Gastrocnemius medialis (tissue), 4 donors: ENCODE measurements at regions not wholly inside any gene's neighbourhood (a gene's known extent, or its start where the extent isn't known, plus 50 kb on each side); places are given as distances from the start of the nearest gene placed in this dataset.
A peak's percentile ranks its signal among the peaks of the same experiment; 100 is the strongest.

Source experiments
- ATAC-seq, 2 donors: fragments of 150-250 bp; one replicate each; pipeline ENCODE4 v1.9.1; 2016
- DNase-seq, 2 donors: peaks; one replicate each; pipeline ENCODE4 v3.0.0-alpha.2; 2019
- H3K27ac ChIP-seq, 4 donors: fragments of 200-600 bp; sonication (generic); 1 replicate in 1 of 4; 2 replicates in 3 of 4; pipeline ENCODE4 v1.5.1; 2016 to 2018; ENCODE audit warnings: mild to moderate bottlenecking in 2 of 4, moderate library complexity in 1 of 4
- H3K27me3 ChIP-seq, 3 donors: fragments of 200-600 bp; sonication (generic) in 2 of 3; 1 replicate in 1 of 3; 2 replicates in 2 of 3; pipeline versions ENCODE4 v1.5.1 to v1.6.0; 2016 to 2019; ENCODE audit warnings: mild to moderate bottlenecking in 1 of 3, moderate library complexity in 1 of 3
- H3K36me3 ChIP-seq, 2 donors: fragments of 200-600 bp; sonication (generic) in 1 of 2; one replicate each; pipeline ENCODE4 v1.5.1; 2017 to 2018
- H3K4me1 ChIP-seq, 2 donors: fragments of 200-600 bp; sonication (generic) in 1 of 2; one replicate each; pipeline ENCODE4 v1.5.1; 2016 to 2017; ENCODE audit warnings: mild to moderate bottlenecking in 2 of 2
- H3K4me3 ChIP-seq, 4 donors: fragments of 200-600 bp; sonication (generic) in 3 of 4; 1 replicate in 1 of 4; 2 replicates in 3 of 4; pipeline ENCODE4 v1.5.1; 2016 to 2019; ENCODE audit warnings: mild to moderate bottlenecking in 2 of 4
- H3K9me3 ChIP-seq, 3 donors: fragments of 200-600 bp; sonication (generic) in 2 of 3; 1 replicate in 1 of 3; 2 replicates in 2 of 3; pipeline ENCODE4 v1.5.1; 2016 to 2019
- POLR2A ChIP-seq, 2 donors: fragments of 450-650 bp; IDR thresholded peaks; one replicate each; pipeline ENCODE4 v1.6.1; 2017; ENCODE audit warnings: antibody characterized with exemption in 2 of 2, mild to moderate bottlenecking in 2 of 2, moderate library complexity in 2 of 2
- in situ Hi-C, 4 donors: fragments of 200-750 bp; cut with MboI; loops; one replicate each; pipeline versions ENCODE4 v1.15.0 to v1.8.0; 2017; ENCODE audit warnings: low sequenced_read_pairs in 4 of 4
- intact Hi-C: fragments of 100-400 bp; cut with DNase I; formaldehyde crosslinking; loops from one replicate; pipeline ENCODE4 v1.15.1; 2023; ENCODE audit warnings: low total_unique reads
- TF ChIP-seq, protein P1 (sequence below), 5 experiments: fragments of 450-650 bp in 3 of 5; fragments of 200-600 bp in 2 of 5; sonication (generic) in 2 of 5; IDR thresholded peaks in 4 of 5; conservative IDR thresholded peaks in 1 of 5; 1 replicate in 4 of 5; 2 replicates in 1 of 5; pipeline ENCODE4 v1.5.1; 2016 to 2019; ENCODE audit warnings: antibody characterized with exemption in 5 of 5, mild to moderate bottlenecking in 3 of 5, moderate library complexity in 3 of 5

DNA sequence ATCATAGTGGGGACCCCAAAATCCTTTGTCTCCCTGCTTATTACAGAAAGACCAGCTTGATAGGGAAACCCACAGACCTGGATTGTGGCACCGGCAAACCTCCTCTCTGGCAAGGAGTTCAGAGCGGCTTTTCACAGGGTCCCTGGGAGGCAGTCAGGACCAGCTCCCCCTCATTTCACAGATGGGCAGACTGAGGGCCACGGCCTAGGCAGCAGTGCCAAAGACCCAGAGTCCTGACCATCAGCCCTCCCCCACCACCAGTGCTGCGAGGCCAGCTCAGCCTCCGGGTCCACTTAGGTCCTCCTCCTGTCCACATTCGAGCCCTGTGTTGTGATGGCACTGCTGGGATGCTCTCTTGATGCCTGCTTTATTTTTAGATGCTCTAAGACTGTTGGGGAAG lies 57.2 kb downstream of the CAMK2N1 start:
- intact Hi-C loops, result no loop called here
- Histone ChIP-seq H3K27me3 (peaks cover 3 to 8% (median 4%) of the 10 kb centered on the region in 3 donors), H3K9me3 (no peaks in the 10 kb centered on the region), H3K4me1 (no peaks in the 10 kb centered on the region), H3K4me3 (no peak overlapping the region), H3K36me3 (no peaks in the 10 kb centered on the region), H3K27ac (peak overlapping the region in 1 of 4 donors; percentile 30)
- ATAC-seq (no peak), DNase-seq (no peak)
- no peak for TF ChIP-seq POLR2A (IDR thresholded peaks at IDR 0.05)
- TF ChIP-seq, protein P1, sequence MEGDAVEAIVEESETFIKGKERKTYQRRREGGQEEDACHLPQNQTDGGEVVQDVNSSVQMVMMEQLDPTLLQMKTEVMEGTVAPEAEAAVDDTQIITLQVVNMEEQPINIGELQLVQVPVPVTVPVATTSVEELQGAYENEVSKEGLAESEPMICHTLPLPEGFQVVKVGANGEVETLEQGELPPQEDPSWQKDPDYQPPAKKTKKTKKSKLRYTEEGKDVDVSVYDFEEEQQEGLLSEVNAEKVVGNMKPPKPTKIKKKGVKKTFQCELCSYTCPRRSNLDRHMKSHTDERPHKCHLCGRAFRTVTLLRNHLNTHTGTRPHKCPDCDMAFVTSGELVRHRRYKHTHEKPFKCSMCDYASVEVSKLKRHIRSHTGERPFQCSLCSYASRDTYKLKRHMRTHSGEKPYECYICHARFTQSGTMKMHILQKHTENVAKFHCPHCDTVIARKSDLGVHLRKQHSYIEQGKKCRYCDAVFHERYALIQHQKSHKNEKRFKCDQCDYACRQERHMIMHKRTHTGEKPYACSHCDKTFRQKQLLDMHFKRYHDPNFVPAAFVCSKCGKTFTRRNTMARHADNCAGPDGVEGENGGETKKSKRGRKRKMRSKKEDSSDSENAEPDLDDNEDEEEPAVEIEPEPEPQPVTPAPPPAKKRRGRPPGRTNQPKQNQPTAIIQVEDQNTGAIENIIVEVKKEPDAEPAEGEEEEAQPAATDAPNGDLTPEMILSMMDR (IDR thresholded peaks at IDR 0.05 in 4 of 5, conservative IDR thresholded peaks at IDR 0.05 in 1 of 5), result no peak
- in situ Hi-C loops, result no loop called here

DNA sequence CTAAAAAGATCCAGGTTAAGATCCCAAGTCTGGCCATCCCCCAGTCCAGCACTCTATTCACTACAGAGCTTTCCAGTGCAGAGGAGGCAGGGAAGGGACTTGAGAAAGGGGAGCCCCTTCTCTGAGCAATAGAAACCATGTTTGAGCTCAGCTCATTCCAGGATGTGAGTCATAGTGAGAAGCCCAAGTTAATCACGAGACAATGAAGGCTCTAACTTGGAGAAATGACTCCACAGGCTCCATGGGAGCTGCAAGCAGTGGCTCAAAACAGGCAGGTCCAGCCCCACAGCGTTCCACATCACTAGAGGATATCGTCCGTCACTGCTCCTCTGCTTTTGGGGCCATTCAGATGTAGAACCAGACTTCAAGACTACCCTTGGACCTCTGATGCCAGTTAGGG lies 59.1 kb downstream of the CAMK2N1 start:
- H3K4me3 ChIP-seq, result no peak overlapping the region
- H3K36me3 ChIP-seq, result no peaks in the 10 kb centered on the region
- no peak for ATAC-seq
- H3K9me3 ChIP-seq, result peaks cover 0 to 3% (median 0%) of the 10 kb centered on the region in 3 donors
- intact Hi-C loops (no loop called here), in situ Hi-C loops (no loop called here)
- no peak overlapping the region for H3K27ac ChIP-seq
- H3K27me3 ChIP-seq, result peaks cover 3 to 8% (median 4%) of the 10 kb centered on the region in 3 donors
- no peak for TF ChIP-seq POLR2A (IDR thresholded peaks at IDR 0.05)
- no peaks in the 10 kb centered on the region for H3K4me1 ChIP-seq
- DNase-seq, result no peak

DNA sequence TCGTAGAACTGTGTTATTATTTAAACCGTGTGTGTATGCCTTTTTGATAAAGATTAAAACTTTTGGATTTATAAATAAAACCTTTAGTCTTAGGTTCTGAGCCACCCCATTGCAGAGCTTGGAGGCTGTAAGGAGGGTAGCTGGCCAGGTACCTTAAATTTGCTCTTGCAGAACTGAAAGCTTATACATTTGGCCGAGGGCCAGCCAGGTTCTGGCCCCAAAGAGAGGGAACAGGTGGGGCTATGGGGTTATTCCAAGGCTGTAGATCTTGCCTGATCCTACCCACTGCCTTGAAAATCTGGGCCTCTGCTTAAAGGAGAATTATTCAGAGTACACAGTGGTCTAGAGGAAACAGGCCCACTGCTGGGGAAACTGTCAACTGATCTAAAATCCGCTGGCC lies 59.6 kb downstream of the CAMK2N1 start:
- H3K4me3 ChIP-seq, result no peak overlapping the region

DNA sequence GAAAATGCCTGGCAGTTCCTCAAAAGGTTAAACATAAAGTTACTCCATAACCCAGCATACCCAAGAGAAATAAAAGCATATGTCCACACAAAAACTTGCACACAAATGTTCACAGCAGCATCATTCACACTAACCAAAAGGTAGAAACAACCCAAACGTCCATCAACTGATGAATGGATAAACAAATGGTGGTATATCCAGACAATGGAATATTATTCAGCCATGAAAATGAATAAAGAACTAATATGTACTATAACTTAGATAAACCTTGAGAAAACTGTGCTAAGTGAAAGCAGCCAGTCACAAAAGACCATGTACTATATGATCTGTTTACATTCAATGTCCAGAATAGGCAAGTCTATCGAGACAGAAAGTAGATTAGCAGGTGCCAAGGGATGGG lies 60.4 kb downstream of the CAMK2N1 start:
- H3K9me3 ChIP-seq, result peaks cover 0 to 3% (median 0%) of the 10 kb centered on the region in 3 donors
- DNase-seq (no peak), ATAC-seq (no peak)
- no peaks in the 10 kb centered on the region for H3K4me1 ChIP-seq
- no peak overlapping the region for H3K27ac ChIP-seq
- TF ChIP-seq POLR2A (IDR thresholded peaks at IDR 0.05), result no peak
- TF ChIP-seq, protein P1 (IDR thresholded peaks at IDR 0.05 in 4 of 5, conservative IDR thresholded peaks at IDR 0.05 in 1 of 5), result no peak
- in situ Hi-C loops (no loop called here), intact Hi-C loops (no loop called here)
- peaks cover 0 to 7% (median 0%) of the 10 kb centered on the region in 3 donors for H3K27me3 ChIP-seq
- H3K4me3 ChIP-seq, result no peak overlapping the region
- no peaks in the 10 kb centered on the region for H3K36me3 ChIP-seq

More for the DNA sequence above, 59.6 kb downstream of the CAMK2N1 start:
- no peak for ATAC-seq
- Histone ChIP-seq H3K9me3 (peaks cover 0 to 3% (median 0%) of the 10 kb centered on the region in 3 donors), H3K27me3 (peaks cover 2 to 8% (median 2%) of the 10 kb centered on the region in 3 donors), H3K4me1 (no peaks in the 10 kb centered on the region), H3K27ac (no peak overlapping the region), H3K36me3 (no peaks in the 10 kb centered on the region)
- intact Hi-C loops, result no loop called here
- in situ Hi-C loops, result no loop called here
- DNase-seq, result no peak
- TF ChIP-seq, protein P1 (IDR thresholded peaks at IDR 0.05 in 4 of 5, conservative IDR thresholded peaks at IDR 0.05 in 1 of 5), result no peak
- TF ChIP-seq POLR2A (IDR thresholded peaks at IDR 0.05), result no peak

DNA sequence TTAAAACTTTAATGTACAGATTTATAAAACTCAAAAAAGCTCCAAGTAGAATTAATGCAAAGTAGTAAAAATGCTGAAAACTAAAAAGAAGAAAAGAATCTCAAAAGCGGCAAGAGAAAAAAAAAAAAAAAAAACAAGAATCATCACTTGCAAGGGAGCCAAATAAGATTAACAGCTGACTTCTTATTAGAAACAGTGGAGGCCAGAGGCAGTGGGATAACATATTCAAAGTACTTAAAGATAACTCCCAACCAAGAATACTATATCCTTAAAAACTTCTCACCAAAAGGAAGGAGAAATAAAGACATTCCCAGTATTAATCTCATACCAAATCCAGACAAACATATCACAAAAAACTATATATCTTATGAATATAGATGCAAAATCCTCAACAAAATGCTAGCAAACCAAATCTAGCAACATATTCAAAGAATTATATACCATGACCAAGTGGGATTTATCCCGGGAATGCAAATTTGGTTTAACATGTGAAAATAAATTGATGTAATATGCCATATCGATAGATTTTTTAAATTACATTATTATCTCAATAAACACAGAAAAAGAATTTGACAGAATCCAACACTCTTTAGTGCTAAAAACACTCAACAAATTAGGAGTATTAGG lies 62.7 kb downstream of the CAMK2N1 start:
- Histone ChIP-seq H3K36me3 (no peaks in the 10 kb centered on the region), H3K27me3 (peaks cover 0 to 9% (median 4%) of the 10 kb centered on the region in 3 donors), H3K9me3 (peaks cover 0 to 3% (median 0%) of the 10 kb centered on the region in 3 donors), H3K4me1 (no peaks in the 10 kb centered on the region), H3K4me3 (no peak overlapping the region), H3K27ac (no peak overlapping the region)
- TF ChIP-seq, protein P1 (IDR thresholded peaks at IDR 0.05 in 4 of 5, conservative IDR thresholded peaks at IDR 0.05 in 1 of 5), result no peak
- ATAC-seq (no peak), DNase-seq (no peak)
- in situ Hi-C loops, result no loop called here
- intact Hi-C loops, result no loop called here
